ENCODE measurements at regions not wholly inside any gene's neighbourhood (a gene's known extent, or its start where the extent isn't known, plus 50 kb on each side); places are given as distances from the start of the nearest gene placed in this dataset.
A peak's percentile ranks its signal among the peaks of the same experiment; 100 is the strongest.

DNA sequence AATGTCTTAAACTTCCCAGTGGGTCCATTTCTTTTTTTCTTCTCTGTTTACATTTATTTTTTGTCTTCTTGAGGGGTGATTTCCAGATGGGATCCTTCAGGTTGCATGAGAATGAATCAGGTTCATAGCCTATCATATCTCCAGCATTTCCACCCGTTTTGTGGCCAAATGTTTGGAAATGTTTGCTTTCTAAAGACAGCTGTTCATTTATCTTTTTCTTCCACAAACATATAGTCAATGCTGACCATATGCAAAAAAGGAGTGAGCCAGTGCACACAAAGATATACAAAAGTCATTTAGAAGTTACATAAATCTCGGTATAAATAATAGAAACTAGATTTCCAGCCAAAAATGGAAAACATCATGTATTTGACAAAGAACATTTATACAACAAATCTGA is 71.6 kb upstream of the STC2 start:
- H3K9me3 Mint-ChIP-seq, result peaks cover 6% of the 10 kb centered on the region
- H3K9ac ChIP-seq (ENCODE audit: extremely low read depth, low read length, poor library complexity, severe bottlenecking), result no peak overlapping the region
- TF ChIP-seq, protein P1, sequence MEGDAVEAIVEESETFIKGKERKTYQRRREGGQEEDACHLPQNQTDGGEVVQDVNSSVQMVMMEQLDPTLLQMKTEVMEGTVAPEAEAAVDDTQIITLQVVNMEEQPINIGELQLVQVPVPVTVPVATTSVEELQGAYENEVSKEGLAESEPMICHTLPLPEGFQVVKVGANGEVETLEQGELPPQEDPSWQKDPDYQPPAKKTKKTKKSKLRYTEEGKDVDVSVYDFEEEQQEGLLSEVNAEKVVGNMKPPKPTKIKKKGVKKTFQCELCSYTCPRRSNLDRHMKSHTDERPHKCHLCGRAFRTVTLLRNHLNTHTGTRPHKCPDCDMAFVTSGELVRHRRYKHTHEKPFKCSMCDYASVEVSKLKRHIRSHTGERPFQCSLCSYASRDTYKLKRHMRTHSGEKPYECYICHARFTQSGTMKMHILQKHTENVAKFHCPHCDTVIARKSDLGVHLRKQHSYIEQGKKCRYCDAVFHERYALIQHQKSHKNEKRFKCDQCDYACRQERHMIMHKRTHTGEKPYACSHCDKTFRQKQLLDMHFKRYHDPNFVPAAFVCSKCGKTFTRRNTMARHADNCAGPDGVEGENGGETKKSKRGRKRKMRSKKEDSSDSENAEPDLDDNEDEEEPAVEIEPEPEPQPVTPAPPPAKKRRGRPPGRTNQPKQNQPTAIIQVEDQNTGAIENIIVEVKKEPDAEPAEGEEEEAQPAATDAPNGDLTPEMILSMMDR (conservative IDR thresholded peaks at IDR 0.05), result no peak
- H3K4me1 Mint-ChIP-seq, result no peaks in the 10 kb centered on the region
- H3K36me3 ChIP-seq (ENCODE audit: control insufficient read depth, insufficient read depth, low read length), result no peaks in the 10 kb centered on the region
- H3K27me3 ChIP-seq (ENCODE audit: control insufficient read depth, insufficient read depth, low read length, poor library complexity, severe bottlenecking), result no peaks in the 10 kb centered on the region
- H3K36me3 Mint-ChIP-seq (ENCODE audit: low read depth), result no peaks in the 10 kb centered on the region
- WGBS, 2 experiments (ENCODE audit: insufficient coverage in 1 of 2, insufficient read length in 1 of 2), result 89% methylated on average over 2 of the region's 2 CpGs; no CpG with 5 or more reads in 1 of the 2 experiments
- no peak overlapping the region for H3K4me3 ChIP-seq (ENCODE audit: low read length)
- H3K27me3 Mint-ChIP-seq (ENCODE audit: insufficient read depth), result no peaks in the 10 kb centered on the region
- DNase-seq, result no peak
- H3K9me3 ChIP-seq (ENCODE audit: control insufficient read depth, low read length), result peaks cover 6% of the 10 kb centered on the region
- no peak overlapping the region for H3K4me3 Mint-ChIP-seq
- H3K27ac Mint-ChIP-seq, result no peak overlapping the region
- no peaks in the 10 kb centered on the region for H3K4me1 ChIP-seq (ENCODE audit: control insufficient read depth, insufficient read depth, low read length)
- H3K27ac ChIP-seq (ENCODE audit: low read depth, low read length), result no peak overlapping the region

DNA sequence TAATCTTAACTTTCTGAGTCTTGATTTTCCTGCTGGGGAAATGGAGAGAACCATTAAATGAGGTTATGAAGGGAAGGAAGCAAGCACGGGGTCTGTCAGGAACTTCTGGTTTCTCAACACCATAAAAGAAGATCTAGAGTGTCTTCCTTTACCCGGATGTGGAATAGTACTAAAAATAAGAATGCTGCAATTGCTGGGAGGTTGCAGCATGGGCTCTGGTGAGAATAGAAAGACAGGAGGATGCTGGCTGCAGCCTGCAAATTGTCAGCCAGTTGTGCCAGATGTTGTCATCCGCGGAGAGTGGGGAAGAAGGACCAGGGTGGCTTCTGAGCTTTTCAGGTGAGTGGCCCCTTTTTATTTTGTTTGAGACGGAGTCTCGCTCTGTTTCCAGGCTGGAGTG is 69.3 kb upstream of the STC2 start:
- WGBS, 2 experiments (ENCODE audit: insufficient coverage in 1 of 2, insufficient read length in 1 of 2), result 93 to 95% methylated on average over 5 to 6 of the region's 6 CpGs
- no peak overlapping the region for H3K9ac ChIP-seq (ENCODE audit: extremely low read depth, low read length, poor library complexity, severe bottlenecking)
- no peaks in the 10 kb centered on the region for H3K36me3 ChIP-seq (ENCODE audit: control insufficient read depth, insufficient read depth, low read length)
- H3K4me1 Mint-ChIP-seq, result no peaks in the 10 kb centered on the region
- no peak overlapping the region for H3K27ac Mint-ChIP-seq
- H3K4me3 Mint-ChIP-seq, result no peak overlapping the region
- no peaks in the 10 kb centered on the region for H3K27me3 ChIP-seq (ENCODE audit: control insufficient read depth, insufficient read depth, low read length, poor library complexity, severe bottlenecking)
- H3K9me3 ChIP-seq (ENCODE audit: control insufficient read depth, low read length), result peaks cover 9% of the 10 kb centered on the region
- H3K4me1 ChIP-seq (ENCODE audit: control insufficient read depth, insufficient read depth, low read length), result no peaks in the 10 kb centered on the region
- no peak overlapping the region for H3K27ac ChIP-seq (ENCODE audit: low read depth, low read length)
- no peak for DNase-seq
- H3K4me3 ChIP-seq (ENCODE audit: low read length), result no peak overlapping the region
- H3K9me3 Mint-ChIP-seq, result peaks cover 13% of the 10 kb centered on the region
- no peaks in the 10 kb centered on the region for H3K36me3 Mint-ChIP-seq (ENCODE audit: low read depth)
- peaks cover 6% of the 10 kb centered on the region for H3K27me3 Mint-ChIP-seq (ENCODE audit: insufficient read depth)
- TF ChIP-seq, protein P1 (conservative IDR thresholded peaks at IDR 0.05), result no peak

DNA sequence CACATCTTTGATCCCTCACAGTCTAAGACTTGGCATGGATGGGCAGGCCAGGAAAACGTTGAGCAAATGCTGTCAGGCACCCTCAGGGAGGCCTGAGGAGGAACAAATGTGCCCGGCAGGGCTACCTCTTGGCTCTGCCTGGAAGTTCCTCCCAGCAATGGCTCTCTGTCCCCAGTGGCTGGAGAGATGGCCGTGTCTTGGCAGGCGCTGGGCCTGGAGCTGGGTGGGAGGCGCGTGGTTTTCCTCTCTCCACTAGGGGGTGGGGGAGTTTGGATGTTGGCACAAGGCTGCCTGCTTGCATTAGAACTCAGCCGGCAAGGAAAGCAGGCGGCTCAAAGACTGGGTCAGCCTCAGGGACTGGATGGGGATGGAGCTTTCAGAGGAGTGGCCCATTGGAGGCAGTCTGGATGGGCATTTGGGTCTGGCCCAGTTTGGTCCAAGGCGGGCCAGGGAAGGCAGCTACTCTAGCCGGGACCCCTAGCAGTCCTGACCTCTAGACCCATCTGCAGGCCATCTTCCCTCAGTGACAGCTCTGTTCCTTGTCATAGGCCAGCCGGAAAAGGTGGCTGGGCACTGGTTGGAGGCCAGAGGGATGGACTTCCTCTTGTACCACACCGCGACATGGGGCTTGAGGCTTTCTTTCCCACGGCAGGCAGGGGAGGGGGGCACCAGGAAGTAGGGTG is 68.2 kb upstream of the STC2 start:
- no peaks in the 10 kb centered on the region for H3K4me1 ChIP-seq (ENCODE audit: control insufficient read depth, insufficient read depth, low read length)
- no peak overlapping the region for H3K4me3 ChIP-seq (ENCODE audit: low read length)
- H3K9ac ChIP-seq (ENCODE audit: extremely low read depth, low read length, poor library complexity, severe bottlenecking), result no peak overlapping the region
- TF ChIP-seq, protein P1 (conservative IDR thresholded peaks at IDR 0.05), result peak; percentile 78
- H3K27me3 Mint-ChIP-seq (ENCODE audit: insufficient read depth), result peaks cover 6% of the 10 kb centered on the region
- peaks cover 8% of the 10 kb centered on the region for H3K9me3 ChIP-seq (ENCODE audit: control insufficient read depth, low read length)
- peak; percentile 91 for DNase-seq
- 82 to 83% methylated on average over 7 to 14 of the region's 14 CpGs for WGBS, 2 experiments (ENCODE audit: insufficient coverage in 1 of 2, insufficient read length in 1 of 2)
- no peaks in the 10 kb centered on the region for H3K4me1 Mint-ChIP-seq
- no peaks in the 10 kb centered on the region for H3K36me3 ChIP-seq (ENCODE audit: control insufficient read depth, insufficient read depth, low read length)
- no peak overlapping the region for H3K4me3 Mint-ChIP-seq
- H3K9me3 Mint-ChIP-seq, result peaks cover 12% of the 10 kb centered on the region
- no peaks in the 10 kb centered on the region for H3K36me3 Mint-ChIP-seq (ENCODE audit: low read depth)
- H3K27me3 ChIP-seq (ENCODE audit: control insufficient read depth, insufficient read depth, low read length, poor library complexity, severe bottlenecking), result no peaks in the 10 kb centered on the region
- H3K27ac Mint-ChIP-seq, result no peak overlapping the region
- H3K27ac ChIP-seq (ENCODE audit: low read depth, low read length), result no peak overlapping the region
